Tibial nerve (tissue), 4 donors: ENCODE measurements at regions not wholly inside any gene's neighbourhood (a gene's known extent, or its start where the extent isn't known, plus 50 kb on each side); places are given as distances from the start of the nearest gene placed in this dataset.
"Not testable (repeated sequence)": the region's sequence is repeated elsewhere in the genome, so short reads cannot be mapped to it uniquely, and the experiment has no call there.

Experiments used
- DNase-seq, 2 donors: peaks; one replicate each; pipeline ENCODE4 v3.0.0-alpha.2; 2019; ENCODE audit warnings: low spot score in 2 of 2
- H3K27ac ChIP-seq, 4 donors: fragments of 200-600 bp; sonication (generic) in 3 of 4; one replicate each; pipeline ENCODE4 v1.5.1; 2017 to 2019; ENCODE audit warnings: mild to moderate bottlenecking in 1 of 4
- H3K27me3 ChIP-seq, 2 donors: fragments of 200-600 bp; sonication (generic) in 1 of 2; one replicate each; pipeline versions ENCODE4 v1.5.1 to v1.6.0; 2017 to 2019
- H3K36me3 ChIP-seq, 3 donors: fragments of 200-600 bp; sonication (generic); one replicate each; pipeline ENCODE4 v1.5.1; 2018 to 2019
- H3K4me1 ChIP-seq, 4 donors: fragments of 200-600 bp; sonication (generic) in 3 of 4; one replicate each; pipeline ENCODE4 v1.5.1; 2017 to 2019
- H3K4me3 ChIP-seq, 4 donors: fragments of 200-600 bp; sonication (generic) in 3 of 4; one replicate each; pipeline ENCODE4 v1.5.1; 2017 to 2019; ENCODE audit warnings: mild to moderate bottlenecking in 1 of 4, moderate library complexity in 1 of 4
- H3K9me3 ChIP-seq, 4 donors: fragments of 200-600 bp; sonication (generic) in 3 of 4; one replicate each; pipeline ENCODE4 v1.5.1; 2017 to 2019
- EP300 ChIP-seq, 2 donors: sonication (generic); formaldehyde crosslinking; IDR thresholded peaks; one replicate each; pipeline ENCODE4 v1.6.1; 2017; ENCODE audit warnings: antibody characterized with exemption in 2 of 2, mild to moderate bottlenecking in 1 of 2
- POLR2A ChIP-seq, 2 donors: fragments of 450-650 bp; IDR thresholded peaks; one replicate each; pipeline ENCODE4 v1.6.1; 2017; ENCODE audit warnings: antibody characterized with exemption in 2 of 2, mild to moderate bottlenecking in 2 of 2, moderate library complexity in 2 of 2
- whole genome bisulfite sequencing, 2 donors: methylation state at CpG; one replicate each; pipeline ENCODE4 v1.1.5; 2018; 5-methylcytosine and 5-hydroxymethylcytosine counted together
- TF ChIP-seq, protein P1 (sequence below), 5 experiments: fragments of 200-600 bp in 3 of 5; fragments of 450-650 bp in 2 of 5; sonication (generic) in 3 of 5; IDR thresholded peaks; one replicate each; pipeline ENCODE4 v1.5.1; 2016 to 2019; ENCODE audit warnings: antibody characterized with exemption in 5 of 5, mild to moderate bottlenecking in 3 of 5, moderate library complexity in 2 of 5

DNA sequence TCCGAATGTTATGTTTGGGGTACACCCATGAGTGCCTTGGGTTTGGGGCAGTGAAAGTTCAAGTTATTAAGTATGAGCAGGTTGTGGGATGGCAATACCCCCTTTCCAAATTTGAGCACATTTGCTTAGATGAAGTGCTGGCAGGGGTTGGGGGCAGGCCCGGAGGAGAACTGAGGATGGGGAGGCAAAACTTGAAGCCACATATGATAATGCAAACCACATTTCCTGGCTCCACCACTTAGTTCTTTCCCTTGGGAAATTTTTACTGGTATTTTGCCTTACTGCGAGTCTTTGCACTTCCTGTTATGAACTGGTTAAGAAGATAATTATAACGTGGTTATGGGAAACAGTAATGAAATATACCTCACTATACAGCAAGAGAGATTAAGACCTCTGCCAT lies 336.0 kb upstream of the ONECUT1 start:
- TF ChIP-seq POLR2A (IDR thresholded peaks at IDR 0.05) (no peak), EP300 (IDR thresholded peaks at IDR 0.05) (no peak)
- no peaks in the 10 kb centered on the region for H3K27me3 ChIP-seq
- H3K36me3 ChIP-seq: no peaks in the 10 kb centered on the region
- H3K9me3 ChIP-seq: no peaks in the 10 kb centered on the region
- H3K27ac ChIP-seq: no peak overlapping the region
- DNase-seq: no peak
- 41 to 44% methylated on average over 4 of the region's 4 CpGs for WGBS, 2 donors
- H3K4me3 ChIP-seq: no peak overlapping the region
- no peaks in the 10 kb centered on the region for H3K4me1 ChIP-seq

DNA sequence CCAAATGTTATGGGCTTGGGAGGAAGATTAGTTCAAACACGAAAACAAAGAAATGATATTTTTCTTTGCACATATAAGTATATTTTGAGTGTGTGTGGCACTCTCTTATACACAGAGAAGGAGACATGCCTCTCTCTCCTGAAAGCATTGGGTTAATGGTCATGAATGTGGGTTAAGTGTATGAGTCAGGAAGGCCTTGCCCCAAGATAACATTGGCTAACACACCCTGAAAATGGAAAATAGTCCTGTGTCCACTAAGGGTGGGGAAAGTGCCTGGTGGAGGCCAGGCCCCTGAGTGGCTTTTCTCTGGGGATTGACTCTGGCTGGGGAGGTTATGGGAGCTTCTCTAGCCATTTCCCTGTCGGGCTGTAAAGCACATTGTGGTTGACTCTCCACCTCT lies 332.7 kb upstream of the ONECUT1 start:
- H3K9me3 ChIP-seq: no peaks in the 10 kb centered on the region
- no peaks in the 10 kb centered on the region for H3K4me1 ChIP-seq
- TF ChIP-seq POLR2A (IDR thresholded peaks at IDR 0.05) (no peak), EP300 (IDR thresholded peaks at IDR 0.05) (no peak)
- TF ChIP-seq, protein P1, sequence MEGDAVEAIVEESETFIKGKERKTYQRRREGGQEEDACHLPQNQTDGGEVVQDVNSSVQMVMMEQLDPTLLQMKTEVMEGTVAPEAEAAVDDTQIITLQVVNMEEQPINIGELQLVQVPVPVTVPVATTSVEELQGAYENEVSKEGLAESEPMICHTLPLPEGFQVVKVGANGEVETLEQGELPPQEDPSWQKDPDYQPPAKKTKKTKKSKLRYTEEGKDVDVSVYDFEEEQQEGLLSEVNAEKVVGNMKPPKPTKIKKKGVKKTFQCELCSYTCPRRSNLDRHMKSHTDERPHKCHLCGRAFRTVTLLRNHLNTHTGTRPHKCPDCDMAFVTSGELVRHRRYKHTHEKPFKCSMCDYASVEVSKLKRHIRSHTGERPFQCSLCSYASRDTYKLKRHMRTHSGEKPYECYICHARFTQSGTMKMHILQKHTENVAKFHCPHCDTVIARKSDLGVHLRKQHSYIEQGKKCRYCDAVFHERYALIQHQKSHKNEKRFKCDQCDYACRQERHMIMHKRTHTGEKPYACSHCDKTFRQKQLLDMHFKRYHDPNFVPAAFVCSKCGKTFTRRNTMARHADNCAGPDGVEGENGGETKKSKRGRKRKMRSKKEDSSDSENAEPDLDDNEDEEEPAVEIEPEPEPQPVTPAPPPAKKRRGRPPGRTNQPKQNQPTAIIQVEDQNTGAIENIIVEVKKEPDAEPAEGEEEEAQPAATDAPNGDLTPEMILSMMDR (IDR thresholded peaks at IDR 0.05): no peak
- no peak overlapping the region for H3K27ac ChIP-seq
- H3K36me3 ChIP-seq: no peaks in the 10 kb centered on the region
- no peak for DNase-seq
- no peak overlapping the region for H3K4me3 ChIP-seq
- 79 to 83% methylated on average over 2 of the region's 2 CpGs for WGBS, 2 donors
- H3K27me3 ChIP-seq: no peaks in the 10 kb centered on the region

DNA sequence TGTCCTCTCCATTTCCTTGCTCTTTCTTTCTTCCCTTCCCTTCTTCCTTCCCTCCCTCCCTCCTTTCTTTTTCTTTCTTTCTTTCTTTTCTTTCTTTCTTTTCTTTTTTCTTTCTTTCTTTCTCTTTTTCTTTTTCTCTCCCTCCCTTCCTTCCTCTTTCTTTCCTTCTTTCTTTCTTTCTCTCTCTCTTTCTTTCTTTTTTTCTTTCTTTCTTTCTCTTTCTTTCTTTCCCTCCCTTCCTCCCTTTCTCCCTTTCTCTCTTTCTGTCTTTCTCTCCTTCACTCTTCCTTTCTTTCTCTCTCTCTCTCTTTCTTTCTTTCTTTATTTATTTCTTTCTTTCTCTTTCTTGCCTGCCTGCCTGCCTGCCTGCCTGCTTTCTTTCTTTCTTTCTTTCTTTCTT lies 326.8 kb upstream of the ONECUT1 start:
- H3K27me3 ChIP-seq, H3K4me1 ChIP-seq, H3K9me3 ChIP-seq, H3K36me3 ChIP-seq, H3K27ac ChIP-seq, DNase-seq, H3K4me3 ChIP-seq: not testable (repeated sequence)

DNA sequence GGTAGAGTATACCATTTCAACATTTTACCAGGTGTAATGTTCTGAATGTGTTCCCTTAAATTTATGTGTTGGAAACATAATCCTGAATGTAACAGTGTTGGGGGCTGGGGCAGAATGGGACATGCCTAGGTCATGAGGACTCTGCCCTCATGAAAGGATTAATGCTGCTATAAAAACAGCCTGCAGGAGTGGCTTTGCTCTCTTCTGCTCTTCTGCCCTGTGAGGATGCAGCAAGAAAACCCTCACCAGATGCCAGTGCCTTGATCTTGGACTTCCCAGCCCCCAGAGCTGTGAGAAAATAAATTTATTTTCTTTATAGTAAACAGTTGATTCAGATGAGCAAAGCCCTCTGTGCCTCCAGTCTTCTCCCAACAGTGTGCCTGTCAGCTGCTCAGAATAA lies 326.0 kb upstream of the ONECUT1 start:
- TF ChIP-seq POLR2A (IDR thresholded peaks at IDR 0.05) (no peak), EP300 (IDR thresholded peaks at IDR 0.05) (no peak)
- TF ChIP-seq, protein P1 (IDR thresholded peaks at IDR 0.05): no peak
- H3K9me3 ChIP-seq: peaks cover 0 to 4% (median 0%) of the 10 kb centered on the region in 4 donors
- H3K27ac ChIP-seq: no peak overlapping the region
- no peak for DNase-seq
- H3K27me3 ChIP-seq: no peaks in the 10 kb centered on the region
- no peaks in the 10 kb centered on the region for H3K36me3 ChIP-seq
- no peak overlapping the region for H3K4me3 ChIP-seq
- no peaks in the 10 kb centered on the region for H3K4me1 ChIP-seq

DNA sequence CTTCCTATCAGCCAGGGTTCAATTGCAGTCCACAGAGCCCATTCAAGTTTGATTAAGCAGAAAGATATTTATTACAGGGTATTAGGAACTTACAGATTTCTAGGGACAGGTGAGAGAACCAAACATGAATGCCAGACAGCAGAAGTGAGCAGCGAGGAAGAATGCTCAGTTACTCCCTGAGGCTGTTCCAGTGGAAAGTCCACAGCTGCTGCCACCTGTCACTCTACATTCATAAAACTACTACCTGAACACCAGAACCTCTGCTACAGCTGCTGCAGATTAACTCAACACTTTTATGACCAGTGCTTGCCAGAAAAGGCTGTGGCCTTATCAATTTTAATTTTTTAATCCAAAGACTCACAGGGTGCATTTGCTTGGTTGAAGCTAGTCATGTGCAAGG lies 325.4 kb upstream of the ONECUT1 start:
- Histone ChIP-seq H3K4me1 (no peaks in the 10 kb centered on the region), H3K9me3 (peaks cover 0 to 4% (median 0%) of the 10 kb centered on the region in 4 donors), H3K27ac (peak overlapping the region in 1 of 4 donors; percentile 12), H3K27me3 (no peaks in the 10 kb centered on the region), H3K36me3 (no peaks in the 10 kb centered on the region), H3K4me3 (no peak overlapping the region)
- TF ChIP-seq EP300 (IDR thresholded peaks at IDR 0.05): no peak
- TF ChIP-seq, protein P1 (IDR thresholded peaks at IDR 0.05): no peak
- no peak for DNase-seq
- 72 to 92% methylated on average over 1 of the region's 1 CpG for WGBS, 2 donors

DNA sequence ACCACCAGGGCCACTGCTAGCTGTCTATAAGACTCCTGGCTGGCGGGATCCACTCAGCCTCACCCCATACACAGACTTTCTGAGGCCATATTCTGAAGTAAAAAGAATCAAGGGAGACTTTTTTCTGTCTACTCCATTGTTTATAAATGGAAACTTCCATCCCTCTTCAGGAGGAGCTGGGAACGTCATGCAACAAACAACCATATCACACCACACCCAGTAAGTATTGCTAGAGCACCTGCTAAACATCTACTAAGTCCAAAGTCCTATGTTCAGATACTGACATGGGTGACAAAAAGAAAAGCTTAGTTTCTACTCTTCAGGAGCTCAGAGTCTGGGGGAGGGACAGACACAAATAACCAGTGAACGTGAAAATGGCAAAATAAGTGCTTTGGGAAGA lies 324.8 kb upstream of the ONECUT1 start:
- TF ChIP-seq EP300 (IDR thresholded peaks at IDR 0.05) (no peak), POLR2A (IDR thresholded peaks at IDR 0.05) (no peak)
- TF ChIP-seq, protein P1 (IDR thresholded peaks at IDR 0.05): no peak
- no peaks in the 10 kb centered on the region for H3K27me3 ChIP-seq
- no peak for DNase-seq
- no peak overlapping the region for H3K4me3 ChIP-seq
- H3K36me3 ChIP-seq: no peaks in the 10 kb centered on the region
- 65 to 70% methylated on average over 3 of the region's 3 CpGs for WGBS, 2 donors
- H3K4me1 ChIP-seq: no peaks in the 10 kb centered on the region
- H3K27ac ChIP-seq: peak overlapping the region in 1 of 4 donors; percentile 12
- H3K9me3 ChIP-seq: peaks cover 0 to 4% (median 0%) of the 10 kb centered on the region in 4 donors
